NCI-H2196 (cell line): ENCODE measurements at regions not wholly inside any gene's neighbourhood (a gene's known extent, or its start where the extent isn't known, plus 50 kb on each side); places are given as distances from the start of the nearest gene placed in this dataset.

Experiments
- DNase-seq: peaks from one replicate; lab custom pipeline; 2025; ENCODE audit not compliant: unreplicated experiment; lab: John Stamatoyannopoulos, UW

- no peak for DNase-seq
Observed at GRCh38 chr3:36257158-36257852, 123.0 kb upstream of the STAC start.

- no peak for DNase-seq
Observed at GRCh38 chr3:36258421-36258820, 121.9 kb upstream of the STAC start.

GRCh38 chr3:36259580-36259979 is 120.7 kb upstream of the STAC start:
- DNase-seq = no peak

GRCh38 chr3:36269274-36269673 is 111.0 kb upstream of the STAC start:
- DNase-seq = no peak

GRCh38 chr3:36282766-36283165 is 97.5 kb upstream of the STAC start:
- DNase-seq = no peak

GRCh38 chr3:36295296-36295695 is 85.0 kb upstream of the STAC start:
- DNase-seq = no peak

- DNase-seq = no peak
Observed at GRCh38 chr3:36297195-36297594, 83.1 kb upstream of the STAC start.

- DNase-seq = no peak
Observed at GRCh38 chr3:36298188-36298587, 82.1 kb upstream of the STAC start.

- no peak for DNase-seq
Observed at GRCh38 chr3:36302158-36302509, 78.2 kb upstream of the STAC start.

GRCh38 chr3:36302626-36303025 is 77.7 kb upstream of the STAC start:
- no peak for DNase-seq

- no peak for DNase-seq
Observed at GRCh38 chr3:36303286-36303685, 77.0 kb upstream of the STAC start.

- DNase-seq = no peak
Observed at GRCh38 chr3:36305929-36306520, 74.3 kb upstream of the STAC start.

- no peak for DNase-seq
Observed at GRCh38 chr3:36309092-36309491, 71.2 kb upstream of the STAC start.

- DNase-seq = no peak
Observed at GRCh38 chr3:36312351-36312750, 68.0 kb upstream of the STAC start.

GRCh38 chr3:36317915-36318314 is 62.4 kb upstream of the STAC start:
- DNase-seq = no peak

- no peak for DNase-seq
Observed at GRCh38 chr3:36318621-36319200, 61.6 kb upstream of the STAC start.

GRCh38 chr3:36319680-36320079 is 60.6 kb upstream of the STAC start:
- no peak for DNase-seq
